GM23338 (cell line): ENCODE measurements at regions not wholly inside any gene's neighbourhood (a gene's known extent, or its start where the extent isn't known, plus 50 kb on each side); places are given as distances from the start of the nearest gene placed in this dataset.

Experiments used
- ATAC-seq: fragments of 200-7000 bp; cut with Tn5 transposase; 3 replicates; pipeline ENCODE4 v1.9.1; 2020
- DNase-seq: peaks from one replicate; pipeline ENCODE4 v3.0.0-alpha.2; 2015; ENCODE audit warnings: low spot score
- H2AFZ ChIP-seq: fragments of 200-600 bp; sonication (generic); 2 replicates; pipeline ENCODE4 v1.8.0; 2016; ENCODE audit warnings: antibody characterized with exemption, mild to moderate bottlenecking, moderate library complexity
- H3F3A ChIP-seq: fragments of 200-600 bp; sonication (generic); replicated peaks from 2 replicates; pipeline ENCODE4 v1.8.0; 2017; ENCODE audit warnings: antibody characterized with exemption, mixed run types, low read depth
- H3K27ac ChIP-seq: fragments of 200-600 bp; sonication (generic); 2 replicates; pipeline ENCODE4 v1.6.1; 2016; ENCODE audit warnings: low read depth
- H3K27me3 ChIP-seq: fragments of 200-600 bp; sonication (generic); 2 replicates; pipeline ENCODE4 v1.8.0; 2016; ENCODE audit warnings: mild to moderate bottlenecking, mixed run types, moderate library complexity; ENCODE audit not compliant: insufficient read depth
- H3K36me3 ChIP-seq: fragments of 200-600 bp; sonication (generic); 2 replicates; pipeline ENCODE4 v1.8.0; 2016; ENCODE audit warnings: mild to moderate bottlenecking; ENCODE audit not compliant: insufficient read depth
- H3K4me1 ChIP-seq: fragments of 200-600 bp; sonication (generic); 2 replicates; pipeline ENCODE4 v1.8.0; 2016; ENCODE audit warnings: mild to moderate bottlenecking, moderate library complexity; ENCODE audit not compliant: insufficient read depth
- H3K4me2 ChIP-seq: fragments of 200-600 bp; sonication (generic); 2 replicates; pipeline ENCODE4 v1.7.1; 2017; ENCODE audit warnings: mixed run types
- H3K4me3 ChIP-seq: fragments of 200-600 bp; sonication (generic); 2 replicates; pipeline ENCODE4 v1.6.1; 2016; ENCODE audit warnings: mixed run types
- H3K79me2 ChIP-seq: fragments of 200-600 bp; sonication (generic); replicated peaks from 2 replicates; pipeline ENCODE4 v1.8.0; 2017; ENCODE audit warnings: mild to moderate bottlenecking; ENCODE audit not compliant: insufficient read depth
- H3K9me2 ChIP-seq: fragments of 200-600 bp; sonication (generic); 2 replicates; pipeline ENCODE4 v1.8.0; 2017; ENCODE audit not compliant: insufficient read depth
- H4K20me1 ChIP-seq: fragments of 200-600 bp; sonication (generic); replicated peaks from 2 replicates; pipeline ENCODE4 v1.8.0; 2017; ENCODE audit warnings: mild to moderate bottlenecking; ENCODE audit not compliant: insufficient read depth
- H3K27ac Mint-ChIP-seq: 2 replicates; pipeline ENCODE4 v1.8.0; 2020; ENCODE audit warnings: inconsistent platforms, mild to moderate bottlenecking, moderate library complexity, mixed read lengths
- H3K27me3 Mint-ChIP-seq: 3 replicates; pipeline ENCODE4 v1.8.0; 2022; ENCODE audit warnings: low read depth, mild to moderate bottlenecking, moderate library complexity, mixed read lengths, inconsistent platforms; ENCODE audit not compliant: insufficient read depth, poor library complexity
- H3K36me3 Mint-ChIP-seq: 3 replicates; pipeline ENCODE4 v1.8.0; 2021; ENCODE audit warnings: low read depth, mild to moderate bottlenecking, inconsistent platforms, moderate library complexity, mixed read lengths
- H3K4me1 Mint-ChIP-seq: 3 replicates; pipeline ENCODE4 v1.8.0; 2020; ENCODE audit warnings: mild to moderate bottlenecking, inconsistent platforms, mixed read lengths
- H3K4me3 Mint-ChIP-seq: 3 replicates; pipeline ENCODE4 v1.8.0; 2021; ENCODE audit warnings: moderate library complexity, mild to moderate bottlenecking, inconsistent platforms, mixed read lengths
- H3K9me3 Mint-ChIP-seq: 3 replicates; pipeline ENCODE4 v1.8.0; 2020; ENCODE audit warnings: moderate library complexity, mild to moderate bottlenecking, inconsistent platforms, mixed read lengths
- CREB1 ChIP-seq: fragments of 250-450 bp; sonication (Bioruptor Pico); IDR thresholded peaks from 2 replicates; pipeline ENCODE4 v1.5.0; 2020; ENCODE audit warnings: low read depth, mild to moderate bottlenecking, moderate library complexity
- ETS1 ChIP-seq: IDR thresholded peaks from 2 replicates; pipeline ENCODE4 v1.6.1; 2016; ENCODE audit warnings: antibody characterized with exemption
- EZH2 ChIP-seq: fragments of 200-600 bp; sonication (generic); IDR thresholded peaks from one replicate; pipeline ENCODE4 v1.8.0; 2017; ENCODE audit warnings: antibody characterized with exemption, mild to moderate bottlenecking, low read depth; ENCODE audit not compliant: unreplicated experiment
- EZH2phosphoT487 ChIP-seq: fragments of 200-600 bp; sonication (generic); IDR thresholded peaks from one replicate; pipeline ENCODE4 v1.8.1; 2018; ENCODE audit warnings: antibody characterized with exemption; ENCODE audit not compliant: unreplicated experiment
- JUNB ChIP-seq: IDR thresholded peaks from one replicate; pipeline ENCODE4 v1.6.1; 2016; ENCODE audit warnings: antibody characterized with exemption; ENCODE audit not compliant: unreplicated experiment
- STAT1 ChIP-seq: IDR thresholded peaks from one replicate; pipeline ENCODE4 v1.6.1; 2016; ENCODE audit warnings: antibody characterized with exemption; ENCODE audit not compliant: unreplicated experiment
- ZNF114 ChIP-seq: fragments of 250-450 bp; sonication (Bioruptor Pico); IDR thresholded peaks from 2 replicates; pipeline ENCODE4 v1.5.0; 2020; ENCODE audit warnings: mild to moderate bottlenecking, moderate library complexity
- ZNF331 ChIP-seq: fragments of 250-450 bp; sonication (Bioruptor Pico); IDR thresholded peaks from 2 replicates; pipeline ENCODE4 v1.5.0; 2020; ENCODE audit warnings: low read depth, mild to moderate bottlenecking, moderate library complexity
- TF ChIP-seq, protein P1 (sequence below): IDR thresholded peaks from one replicate; pipeline ENCODE4 v1.6.1; 2018; ENCODE audit warnings: antibody characterized with exemption; ENCODE audit not compliant: unreplicated experiment
- TF ChIP-seq, protein P2 (sequence below): fragments of 250-450 bp; sonication (Bioruptor Pico); IDR thresholded peaks from 2 replicates; pipeline ENCODE4 v1.5.0; 2020; ENCODE audit warnings: mild to moderate bottlenecking, moderate library complexity

- TF ChIP-seq ETS1 (no peak), ZNF331 (CRISPR knock-in tag) (no peak), EZH2phosphoT487 (no peak), ZNF114 (CRISPR knock-in tag) (no peak), EZH2 (no peak), CREB1 (CRISPR knock-in tag) (no peak)
- TF ChIP-seq, protein P1, sequence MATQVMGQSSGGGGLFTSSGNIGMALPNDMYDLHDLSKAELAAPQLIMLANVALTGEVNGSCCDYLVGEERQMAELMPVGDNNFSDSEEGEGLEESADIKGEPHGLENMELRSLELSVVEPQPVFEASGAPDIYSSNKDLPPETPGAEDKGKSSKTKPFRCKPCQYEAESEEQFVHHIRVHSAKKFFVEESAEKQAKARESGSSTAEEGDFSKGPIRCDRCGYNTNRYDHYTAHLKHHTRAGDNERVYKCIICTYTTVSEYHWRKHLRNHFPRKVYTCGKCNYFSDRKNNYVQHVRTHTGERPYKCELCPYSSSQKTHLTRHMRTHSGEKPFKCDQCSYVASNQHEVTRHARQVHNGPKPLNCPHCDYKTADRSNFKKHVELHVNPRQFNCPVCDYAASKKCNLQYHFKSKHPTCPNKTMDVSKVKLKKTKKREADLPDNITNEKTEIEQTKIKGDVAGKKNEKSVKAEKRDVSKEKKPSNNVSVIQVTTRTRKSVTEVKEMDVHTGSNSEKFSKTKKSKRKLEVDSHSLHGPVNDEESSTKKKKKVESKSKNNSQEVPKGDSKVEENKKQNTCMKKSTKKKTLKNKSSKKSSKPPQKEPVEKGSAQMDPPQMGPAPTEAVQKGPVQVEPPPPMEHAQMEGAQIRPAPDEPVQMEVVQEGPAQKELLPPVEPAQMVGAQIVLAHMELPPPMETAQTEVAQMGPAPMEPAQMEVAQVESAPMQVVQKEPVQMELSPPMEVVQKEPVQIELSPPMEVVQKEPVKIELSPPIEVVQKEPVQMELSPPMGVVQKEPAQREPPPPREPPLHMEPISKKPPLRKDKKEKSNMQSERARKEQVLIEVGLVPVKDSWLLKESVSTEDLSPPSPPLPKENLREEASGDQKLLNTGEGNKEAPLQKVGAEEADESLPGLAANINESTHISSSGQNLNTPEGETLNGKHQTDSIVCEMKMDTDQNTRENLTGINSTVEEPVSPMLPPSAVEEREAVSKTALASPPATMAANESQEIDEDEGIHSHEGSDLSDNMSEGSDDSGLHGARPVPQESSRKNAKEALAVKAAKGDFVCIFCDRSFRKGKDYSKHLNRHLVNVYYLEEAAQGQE, result no peak
Observed at GRCh38 chr7:127476618-127477017, 84.1 kb upstream of the ZNF800 start (continued).

DNA sequence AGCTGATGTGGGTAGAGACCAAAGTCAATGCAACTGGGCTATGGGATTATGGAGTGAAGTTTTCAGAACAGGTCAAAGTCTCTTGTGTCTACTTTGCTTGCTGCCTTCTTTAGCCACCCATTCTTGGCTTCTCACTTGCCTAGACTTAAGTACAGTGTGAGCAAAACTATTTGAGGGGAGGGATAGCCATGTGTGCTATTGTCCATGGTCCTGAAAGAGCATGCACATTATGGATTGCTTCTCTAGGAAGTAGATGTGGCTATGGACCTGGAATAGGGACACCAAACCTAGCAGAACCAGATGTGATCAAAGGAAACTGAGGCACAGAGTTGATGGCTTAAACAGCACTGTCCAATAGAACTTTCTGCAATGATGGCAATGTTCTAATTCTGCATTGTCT, 81.9 kb upstream of the ZNF800 start:
- H3K36me3 ChIP-seq, result no peaks in the 10 kb centered on the region
- no peaks in the 10 kb centered on the region for H3K79me2 ChIP-seq
- peaks cover 19% of the 10 kb centered on the region; the same call in 2 of the 3 replicates for H3K4me1 Mint-ChIP-seq
- no peaks in the 10 kb centered on the region for H3K9me3 Mint-ChIP-seq
- H3K27ac Mint-ChIP-seq, result no peak overlapping the region
- peaks cover 4% of the 10 kb centered on the region; the same call in 1 of the 2 replicates for H3K27me3 ChIP-seq
- no peak overlapping the region for H2AFZ ChIP-seq
- H4K20me1 ChIP-seq, result no peaks in the 10 kb centered on the region
- peaks cover 7% of the 10 kb centered on the region for H3K27me3 Mint-ChIP-seq
- H3K27ac ChIP-seq, result no peak overlapping the region
- H3K4me3 Mint-ChIP-seq, result no peak overlapping the region
- ATAC-seq, result no peak; the same call in 2 of the 3 replicates
- no peaks in the 10 kb centered on the region for H3K36me3 Mint-ChIP-seq
- no peak overlapping the region for H3K4me2 ChIP-seq
- H3K9me2 ChIP-seq, result no peaks in the 10 kb centered on the region
- H3F3A ChIP-seq, result no peaks in the 10 kb centered on the region
- H3K4me3 ChIP-seq, result no peak overlapping the region
- peak; percentile 32 for DNase-seq
- H3K4me1 ChIP-seq, result peaks cover 8% of the 10 kb centered on the region
- TF ChIP-seq, protein P1, result peak; percentile 76
- TF ChIP-seq, protein P2, sequence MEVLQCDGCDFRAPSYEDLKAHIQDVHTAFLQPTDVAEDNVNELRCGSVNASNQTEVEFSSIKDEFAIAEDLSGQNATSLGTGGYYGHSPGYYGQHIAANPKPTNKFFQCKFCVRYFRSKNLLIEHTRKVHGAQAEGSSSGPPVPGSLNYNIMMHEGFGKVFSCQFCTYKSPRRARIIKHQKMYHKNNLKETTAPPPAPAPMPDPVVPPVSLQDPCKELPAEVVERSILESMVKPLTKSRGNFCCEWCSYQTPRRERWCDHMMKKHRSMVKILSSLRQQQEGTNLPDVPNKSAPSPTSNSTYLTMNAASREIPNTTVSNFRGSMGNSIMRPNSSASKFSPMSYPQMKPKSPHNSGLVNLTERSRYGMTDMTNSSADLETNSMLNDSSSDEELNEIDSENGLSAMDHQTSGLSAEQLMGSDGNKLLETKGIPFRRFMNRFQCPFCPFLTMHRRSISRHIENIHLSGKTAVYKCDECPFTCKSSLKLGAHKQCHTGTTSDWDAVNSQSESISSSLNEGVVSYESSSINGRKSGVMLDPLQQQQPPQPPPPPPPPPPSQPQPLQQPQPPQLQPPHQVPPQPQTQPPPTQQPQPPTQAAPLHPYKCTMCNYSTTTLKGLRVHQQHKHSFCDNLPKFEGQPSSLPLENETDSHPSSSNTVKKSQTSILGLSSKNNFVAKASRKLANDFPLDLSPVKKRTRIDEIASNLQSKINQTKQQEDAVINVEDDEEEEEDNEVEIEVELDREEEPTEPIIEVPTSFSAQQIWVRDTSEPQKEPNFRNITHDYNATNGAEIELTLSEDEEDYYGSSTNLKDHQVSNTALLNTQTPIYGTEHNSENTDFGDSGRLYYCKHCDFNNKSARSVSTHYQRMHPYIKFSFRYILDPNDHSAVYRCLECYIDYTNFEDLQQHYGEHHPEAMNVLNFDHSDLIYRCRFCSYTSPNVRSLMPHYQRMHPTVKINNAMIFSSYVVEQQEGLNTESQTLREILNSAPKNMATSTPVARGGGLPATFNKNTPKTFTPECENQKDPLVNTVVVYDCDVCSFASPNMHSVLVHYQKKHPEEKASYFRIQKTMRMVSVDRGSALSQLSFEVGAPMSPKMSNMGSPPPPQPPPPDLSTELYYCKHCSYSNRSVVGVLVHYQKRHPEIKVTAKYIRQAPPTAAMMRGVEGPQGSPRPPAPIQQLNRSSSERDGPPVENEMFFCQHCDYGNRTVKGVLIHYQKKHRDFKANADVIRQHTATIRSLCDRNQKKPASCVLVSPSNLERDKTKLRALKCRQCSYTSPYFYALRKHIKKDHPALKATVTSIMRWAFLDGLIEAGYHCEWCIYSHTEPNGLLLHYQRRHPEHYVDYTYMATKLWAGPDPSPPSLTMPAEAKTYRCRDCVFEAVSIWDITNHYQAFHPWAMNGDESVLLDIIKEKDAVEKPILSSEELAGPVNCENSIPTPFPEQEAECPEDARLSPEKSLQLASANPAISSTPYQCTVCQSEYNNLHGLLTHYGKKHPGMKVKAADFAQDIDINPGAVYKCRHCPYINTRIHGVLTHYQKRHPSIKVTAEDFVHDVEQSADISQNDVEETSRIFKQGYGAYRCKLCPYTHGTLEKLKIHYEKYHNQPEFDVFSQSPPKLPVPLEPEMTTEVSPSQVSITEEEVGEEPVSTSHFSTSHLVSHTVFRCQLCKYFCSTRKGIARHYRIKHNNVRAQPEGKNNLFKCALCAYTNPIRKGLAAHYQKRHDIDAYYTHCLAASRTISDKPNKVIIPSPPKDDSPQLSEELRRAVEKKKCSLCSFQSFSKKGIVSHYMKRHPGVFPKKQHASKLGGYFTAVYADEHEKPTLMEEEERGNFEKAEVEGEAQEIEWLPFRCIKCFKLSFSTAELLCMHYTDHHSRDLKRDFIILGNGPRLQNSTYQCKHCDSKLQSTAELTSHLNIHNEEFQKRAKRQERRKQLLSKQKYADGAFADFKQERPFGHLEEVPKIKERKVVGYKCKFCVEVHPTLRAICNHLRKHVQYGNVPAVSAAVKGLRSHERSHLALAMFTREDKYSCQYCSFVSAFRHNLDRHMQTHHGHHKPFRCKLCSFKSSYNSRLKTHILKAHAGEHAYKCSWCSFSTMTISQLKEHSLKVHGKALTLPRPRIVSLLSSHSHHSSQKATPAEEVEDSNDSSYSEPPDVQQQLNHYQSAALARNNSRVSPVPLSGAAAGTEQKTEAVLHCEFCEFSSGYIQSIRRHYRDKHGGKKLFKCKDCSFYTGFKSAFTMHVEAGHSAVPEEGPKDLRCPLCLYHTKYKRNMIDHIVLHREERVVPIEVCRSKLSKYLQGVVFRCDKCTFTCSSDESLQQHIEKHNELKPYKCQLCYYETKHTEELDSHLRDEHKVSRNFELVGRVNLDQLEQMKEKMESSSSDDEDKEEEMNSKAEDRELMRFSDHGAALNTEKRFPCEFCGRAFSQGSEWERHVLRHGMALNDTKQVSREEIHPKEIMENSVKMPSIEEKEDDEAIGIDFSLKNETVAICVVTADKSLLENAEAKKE (CRISPR knock-in tag), result no peak
- TF ChIP-seq STAT1, result no peak
- no peak for TF ChIP-seq JUNB
